ENCODE measurements at regions not wholly inside any gene's neighbourhood (a gene's known extent, or its start where the extent isn't known, plus 50 kb on each side); places are given as distances from the start of the nearest gene placed in this dataset.

- H3K79me1 ChIP-seq (ENCODE audit: insufficient read depth, low read depth, low read length, poor library complexity, severe bottlenecking), result no peaks in the 10 kb centered on the region
- no peak overlapping the region for H2BK5ac ChIP-seq (ENCODE audit: insufficient read length, low read length)
- H3K4me2 ChIP-seq (ENCODE audit: insufficient read depth, insufficient read length, low read length), result no peak overlapping the region
- H3K23me2 ChIP-seq (ENCODE audit: insufficient read length, low read depth, low read length, poor library complexity, severe bottlenecking), result no peaks in the 10 kb centered on the region
- no peak overlapping the region for H2BK20ac ChIP-seq (ENCODE audit: low read depth, low read length, poor library complexity, severe bottlenecking)
- no peak overlapping the region for H2BK120ac ChIP-seq (ENCODE audit: low read depth, low read length, poor library complexity, severe bottlenecking)
- no peak overlapping the region for H3K27ac Mint-ChIP-seq
- H3T11ph ChIP-seq (ENCODE audit: low read length), result no peak overlapping the region
- no peak overlapping the region for H3K14ac ChIP-seq (ENCODE audit: insufficient read depth, low read length)
- no peak overlapping the region for H4K91ac ChIP-seq (ENCODE audit: insufficient read length, low read depth, low read length)
- no peak overlapping the region for H4K8ac ChIP-seq (replicated peaks; ENCODE audit: insufficient read length, low read depth, low read length)
- no peaks in the 10 kb centered on the region for H3K79me2 ChIP-seq (ENCODE audit: insufficient read depth, low read length)
- H2AK5ac ChIP-seq (ENCODE audit: insufficient read length, low read length), result no peak overlapping the region
- no peak overlapping the region for H3K27ac ChIP-seq (ENCODE audit: insufficient read length, low read depth, low read length)
- H3K27me3 Mint-ChIP-seq (ENCODE audit: low read depth), result no peaks in the 10 kb centered on the region
- H3K4me1 ChIP-seq (ENCODE audit: insufficient read depth, low read length), result no peaks in the 10 kb centered on the region
- H2BK15ac ChIP-seq (ENCODE audit: low read depth, low read length), result no peak overlapping the region
- no peak overlapping the region for H3K9ac ChIP-seq (ENCODE audit: extremely low read depth, insufficient read length, low read length)
- H3K4me3 Mint-ChIP-seq, result no peak overlapping the region
- H3K4me1 Mint-ChIP-seq, result peaks cover 24 to 33% of the 10 kb centered on the region in 2 experiments
- no CpG with 5 or more reads among the region's 2 CpGs for WGBS (ENCODE audit: extremely low coverage, insufficient read length, low lambda C conversion rate)
- H3K9me3 ChIP-seq (ENCODE audit: control insufficient read depth, low read depth, low read length), result no peaks in the 10 kb centered on the region
- H2BK12ac ChIP-seq (ENCODE audit: insufficient read length, low read depth, low read length), result no peak overlapping the region
- H3K9me3 Mint-ChIP-seq, result no peaks in the 10 kb centered on the region
- peak; percentile 18 for DNase-seq
- no peaks in the 10 kb centered on the region for H4K20me1 ChIP-seq (ENCODE audit: control insufficient read depth, insufficient read depth, insufficient read length)
- H3K36me3 Mint-ChIP-seq (ENCODE audit: insufficient read depth in 1 of 3, low read depth in 3 of 3), result no peaks in the 10 kb centered on the region
- H3K4ac ChIP-seq (ENCODE audit: low read depth, low read length), result no peak overlapping the region
- H3K18ac ChIP-seq (ENCODE audit: insufficient read length, low read depth, low read length), result no peak overlapping the region
- TF ChIP-seq CTCF (conservative IDR thresholded peaks at IDR 0.05), result peak; percentile 68
- no peak overlapping the region for H4K5ac ChIP-seq (ENCODE audit: insufficient read length, low read depth, low read length)
- H3K27me3 ChIP-seq (ENCODE audit: insufficient read depth, low read length), result no peaks in the 10 kb centered on the region
- H3K56ac ChIP-seq (ENCODE audit: insufficient read length, low read depth, low read length), result no peak overlapping the region
- no peak overlapping the region for H3K23ac ChIP-seq (ENCODE audit: insufficient read length, low read depth, low read length)
- H2AFZ ChIP-seq (ENCODE audit: low read length), result no peak overlapping the region
These were observed 612.9 kb downstream of the BNC2 start for GRCh38 chr9:16257604-16258003.
